Neural progenitor cell (in vitro differentiated cells): ENCODE measurements at regions not wholly inside any gene's neighbourhood (a gene's known extent, or its start where the extent isn't known, plus 50 kb on each side); places are given as distances from the start of the nearest gene placed in this dataset.

Source experiments
- EZH2 ChIP-seq: fragments of 200-600 bp; sonication (generic); IDR thresholded peaks from 2 replicates; pipeline ENCODE4 v1.6.1; 2017; ENCODE audit warnings: antibody characterized with exemption, mild to moderate bottlenecking, moderate library complexity
- EZH2phosphoT487 ChIP-seq: fragments of 200-600 bp; sonication (generic); IDR thresholded peaks from 2 replicates; pipeline ENCODE4 v1.6.1; 2017; ENCODE audit warnings: antibody characterized with exemption
- TF ChIP-seq, protein P1 (sequence below): fragments of 200-600 bp; sonication (generic); IDR thresholded peaks from 2 replicates; pipeline ENCODE4 v1.5.1; 2017; ENCODE audit warnings: antibody characterized with exemption, mild to moderate bottlenecking

DNA sequence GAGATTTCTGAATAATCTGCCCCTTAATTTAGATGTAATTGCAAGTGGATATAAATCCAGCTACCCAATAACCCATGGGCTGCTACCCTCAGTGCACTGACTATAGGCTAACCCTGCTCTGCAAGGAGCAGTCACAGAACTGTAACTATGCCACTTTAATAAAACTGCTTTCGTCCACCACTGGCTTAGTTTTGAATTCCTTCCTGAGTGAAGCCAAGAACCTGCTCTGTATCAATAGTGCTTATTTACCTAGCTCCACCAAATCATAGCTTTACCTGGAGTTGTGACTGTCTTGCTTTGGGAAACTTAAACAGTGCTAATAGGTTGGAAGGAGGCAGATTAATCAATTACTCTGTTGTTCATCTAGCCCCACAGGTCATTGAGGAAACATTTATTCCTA lies 1524.4 kb upstream of the SEL1L start:
- TF ChIP-seq, protein P1, sequence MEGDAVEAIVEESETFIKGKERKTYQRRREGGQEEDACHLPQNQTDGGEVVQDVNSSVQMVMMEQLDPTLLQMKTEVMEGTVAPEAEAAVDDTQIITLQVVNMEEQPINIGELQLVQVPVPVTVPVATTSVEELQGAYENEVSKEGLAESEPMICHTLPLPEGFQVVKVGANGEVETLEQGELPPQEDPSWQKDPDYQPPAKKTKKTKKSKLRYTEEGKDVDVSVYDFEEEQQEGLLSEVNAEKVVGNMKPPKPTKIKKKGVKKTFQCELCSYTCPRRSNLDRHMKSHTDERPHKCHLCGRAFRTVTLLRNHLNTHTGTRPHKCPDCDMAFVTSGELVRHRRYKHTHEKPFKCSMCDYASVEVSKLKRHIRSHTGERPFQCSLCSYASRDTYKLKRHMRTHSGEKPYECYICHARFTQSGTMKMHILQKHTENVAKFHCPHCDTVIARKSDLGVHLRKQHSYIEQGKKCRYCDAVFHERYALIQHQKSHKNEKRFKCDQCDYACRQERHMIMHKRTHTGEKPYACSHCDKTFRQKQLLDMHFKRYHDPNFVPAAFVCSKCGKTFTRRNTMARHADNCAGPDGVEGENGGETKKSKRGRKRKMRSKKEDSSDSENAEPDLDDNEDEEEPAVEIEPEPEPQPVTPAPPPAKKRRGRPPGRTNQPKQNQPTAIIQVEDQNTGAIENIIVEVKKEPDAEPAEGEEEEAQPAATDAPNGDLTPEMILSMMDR: no peak
- TF ChIP-seq EZH2 (no peak), EZH2phosphoT487 (no peak)
